ENCODE measurements at regions not wholly inside any gene's neighbourhood (a gene's known extent, or its start where the extent isn't known, plus 50 kb on each side); places are given as distances from the start of the nearest gene placed in this dataset.
"Not testable (repeated sequence)": the region's sequence is repeated elsewhere in the genome, so short reads cannot be mapped to it uniquely, and the experiment has no call there.

DNA sequence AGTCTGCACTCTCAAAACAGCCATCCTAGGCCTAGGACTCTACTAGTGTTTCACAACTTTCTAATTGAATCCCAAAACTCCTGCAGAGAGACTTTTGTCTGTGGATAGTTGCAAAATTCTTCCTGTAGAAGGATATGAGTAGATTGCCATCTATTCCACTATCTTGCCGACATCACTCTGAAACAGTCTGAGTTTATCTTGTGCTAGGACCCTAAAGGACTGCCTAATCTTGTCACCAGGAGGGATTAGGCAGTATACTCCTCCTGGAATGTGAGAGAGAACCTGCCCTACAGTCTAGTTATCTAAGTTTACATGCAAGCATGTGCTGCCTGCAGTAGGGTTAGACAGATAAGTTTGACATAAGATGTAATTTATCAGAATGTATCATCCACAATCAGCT lies 1646.6 kb upstream of the PCDH7 start:
- DNase-seq = no peak

GRCh38 chr4:29075366-29075765 lies 1644.8 kb upstream of the PCDH7 start:
- DNase-seq = no peak

DNA sequence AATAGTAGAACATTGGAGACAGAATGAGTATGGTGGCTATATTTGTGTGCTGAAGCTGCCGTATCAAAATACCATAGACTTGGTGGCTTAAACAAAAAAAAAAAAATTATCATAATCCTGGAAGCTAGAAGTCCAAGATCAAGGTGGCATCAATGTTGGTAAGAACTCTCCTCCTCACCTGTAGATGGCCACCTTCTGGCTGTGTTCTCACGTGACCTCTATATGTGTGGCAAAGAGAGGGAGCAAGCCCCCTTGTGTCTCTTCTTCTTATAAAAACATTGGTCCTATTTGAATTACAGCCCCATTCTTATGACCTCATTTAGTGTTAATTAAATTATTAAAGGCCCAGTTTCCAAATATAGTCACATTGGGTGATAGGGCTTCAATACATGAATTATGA lies 1640.9 kb upstream of the PCDH7 start:
- DNase-seq = no peak

DNA sequence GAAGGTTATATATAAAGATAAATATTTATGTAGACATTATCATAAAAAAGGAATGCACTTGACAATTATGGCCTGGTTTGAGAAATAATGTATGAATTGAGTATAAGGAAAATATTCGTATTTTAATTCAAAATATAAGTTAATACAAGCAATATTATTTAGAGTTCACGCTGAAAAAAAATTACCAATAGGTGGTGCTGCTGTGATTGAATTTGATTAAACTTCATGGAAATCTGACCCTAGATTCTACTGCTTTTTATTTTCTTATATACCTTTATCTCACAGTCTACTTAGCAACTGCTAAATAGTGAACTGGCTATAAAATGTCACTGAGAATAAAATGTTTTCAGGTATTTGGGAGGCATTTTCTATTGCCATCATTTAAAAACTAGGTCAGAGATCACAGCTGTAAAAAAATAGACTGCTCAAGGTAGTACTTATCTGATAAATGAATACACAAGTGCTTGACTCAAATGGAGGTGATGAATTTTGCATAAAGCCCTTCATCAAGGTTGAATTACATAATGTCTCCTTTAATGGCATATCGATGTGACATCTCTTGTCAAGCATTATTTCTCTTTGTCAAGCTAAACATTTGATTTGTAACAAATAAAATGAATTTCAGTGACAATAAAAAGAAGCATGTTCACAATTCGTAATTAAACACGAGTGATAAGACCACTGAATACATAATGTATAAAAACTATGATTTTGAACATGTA lies 1638.8 kb upstream of the PCDH7 start:
- no peak for DNase-seq

DNA sequence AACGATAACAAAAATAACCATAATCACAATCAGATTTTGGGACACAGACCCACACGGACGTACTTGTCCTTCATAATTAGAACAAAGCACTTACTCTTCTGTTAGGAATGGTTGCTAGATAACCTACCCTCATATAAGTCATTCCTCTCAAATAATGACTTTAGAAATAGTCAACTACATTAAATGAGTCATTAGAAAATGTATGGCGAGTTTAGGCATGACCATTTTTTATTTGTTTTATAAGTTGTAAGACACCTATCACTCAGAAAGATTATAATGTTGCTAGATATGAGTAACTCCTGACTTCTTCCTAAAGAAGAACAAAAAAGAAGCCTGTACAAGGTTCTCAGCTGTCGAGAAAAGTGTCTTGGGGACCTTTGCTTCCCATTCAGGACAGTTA lies 1637.5 kb upstream of the PCDH7 start:
- no peak for DNase-seq

- DNase-seq = no peak
Observed at GRCh38 chr4:29085748-29086147, 1634.4 kb upstream of the PCDH7 start.

DNA sequence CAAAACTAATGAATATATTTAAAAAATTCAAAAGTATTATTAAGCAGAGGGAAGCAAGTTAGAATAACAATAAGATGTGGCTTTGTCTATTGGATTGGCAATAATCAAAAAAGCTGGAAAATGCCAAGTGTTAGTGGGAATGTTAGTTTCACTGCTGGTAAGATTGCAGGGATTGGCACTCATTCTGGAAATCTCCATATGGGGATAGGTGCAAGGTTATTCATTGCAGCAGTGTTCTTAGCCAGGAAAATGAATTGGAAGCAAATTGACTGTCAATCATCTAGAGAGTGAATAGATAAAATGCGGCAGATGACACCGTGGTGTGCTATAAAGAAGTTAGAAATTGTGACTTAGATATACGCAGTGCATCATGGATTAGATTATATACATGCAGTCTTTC lies 1615.5 kb upstream of the PCDH7 start:
- DNase-seq = no peak

DNA sequence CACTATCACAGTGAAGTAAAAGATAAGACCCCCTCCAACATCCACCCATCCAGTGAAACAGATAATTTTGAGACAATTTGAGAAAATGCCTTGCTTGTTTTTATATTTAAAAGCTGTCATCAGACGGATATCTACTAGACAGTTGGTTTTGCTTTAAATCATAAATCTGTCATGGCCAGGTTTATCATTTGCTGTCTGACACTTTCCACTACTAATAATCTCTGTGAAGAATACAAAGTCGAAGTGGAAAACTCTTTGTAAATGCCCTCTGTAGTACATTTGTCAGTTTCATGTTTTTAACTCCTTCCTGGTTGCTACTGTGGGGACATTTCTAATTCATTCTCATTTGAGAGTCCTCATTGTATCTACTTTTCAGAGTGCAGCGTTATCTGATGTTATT lies 1606.2 kb upstream of the PCDH7 start:
- DNase-seq = no peak

DNA sequence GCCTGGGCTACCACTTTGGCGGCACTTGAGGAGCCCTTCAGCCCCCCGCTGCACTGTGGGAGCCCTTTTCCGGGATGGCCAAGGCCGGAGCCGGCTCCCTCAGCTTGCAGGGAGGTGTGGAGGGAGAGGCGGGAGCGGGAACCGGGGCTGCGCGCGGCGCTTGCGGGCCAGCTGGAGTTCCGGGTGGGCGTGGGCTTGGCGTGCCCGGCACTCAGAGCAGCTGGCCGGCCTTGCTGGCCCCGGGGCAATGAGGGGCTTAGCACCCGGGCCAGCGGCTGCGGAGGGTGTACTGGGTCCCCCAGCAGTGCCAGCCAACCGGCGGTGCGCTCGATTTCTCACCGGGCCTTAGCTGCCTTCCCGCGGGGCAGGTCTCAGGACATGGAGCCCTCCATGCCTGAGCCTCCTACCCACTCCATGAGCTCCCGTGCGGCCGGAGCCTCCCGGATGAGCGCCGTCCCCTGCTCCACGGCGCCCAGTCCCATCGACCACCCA lies 1602.9 kb upstream of the PCDH7 start:
- not testable (repeated sequence) for DNase-seq

DNA sequence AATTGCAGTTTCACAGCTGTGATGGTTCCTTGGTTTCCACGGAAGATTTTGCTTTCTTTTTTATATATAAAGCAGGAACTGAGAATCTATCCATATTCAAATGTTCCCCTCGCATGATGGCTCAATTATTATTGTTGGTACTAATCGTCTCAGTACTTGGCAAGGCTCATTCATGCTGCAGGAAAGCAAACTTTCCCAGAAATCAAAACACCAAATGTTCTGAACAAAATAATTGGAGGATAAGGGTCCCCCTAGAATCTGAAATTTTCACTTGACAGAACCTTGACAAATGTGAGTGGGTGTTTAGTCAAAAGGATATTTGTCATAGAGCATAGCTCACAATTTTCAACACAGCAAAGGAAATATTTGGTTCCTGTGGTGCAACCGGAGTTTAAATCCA lies 1598.6 kb upstream of the PCDH7 start:
- DNase-seq = no peak

DNA sequence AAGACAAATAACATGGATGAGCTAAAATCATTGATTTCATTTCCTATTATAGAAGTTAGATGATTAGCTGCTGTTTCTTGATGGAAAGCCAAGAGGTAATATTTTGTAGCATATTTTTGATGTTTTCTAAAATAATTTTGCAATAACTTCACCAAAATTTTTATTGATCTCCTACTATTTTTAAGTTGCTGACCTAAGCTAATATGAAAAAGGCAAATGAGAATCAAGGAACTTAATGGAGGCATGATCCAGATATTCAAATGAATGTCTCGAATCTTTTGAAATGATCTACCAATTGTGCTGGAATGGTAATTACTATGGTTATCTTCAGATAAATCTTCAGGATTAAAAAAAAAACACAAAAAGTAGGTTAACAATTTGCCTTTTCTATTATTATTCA lies 1591.4 kb upstream of the PCDH7 start:
- DNase-seq = no peak

- DNase-seq = no peak
Observed at GRCh38 chr4:29131304-29131703, 1588.9 kb upstream of the PCDH7 start.

- no peak for DNase-seq
Observed at GRCh38 chr4:29142708-29143107, 1577.5 kb upstream of the PCDH7 start.

DNA sequence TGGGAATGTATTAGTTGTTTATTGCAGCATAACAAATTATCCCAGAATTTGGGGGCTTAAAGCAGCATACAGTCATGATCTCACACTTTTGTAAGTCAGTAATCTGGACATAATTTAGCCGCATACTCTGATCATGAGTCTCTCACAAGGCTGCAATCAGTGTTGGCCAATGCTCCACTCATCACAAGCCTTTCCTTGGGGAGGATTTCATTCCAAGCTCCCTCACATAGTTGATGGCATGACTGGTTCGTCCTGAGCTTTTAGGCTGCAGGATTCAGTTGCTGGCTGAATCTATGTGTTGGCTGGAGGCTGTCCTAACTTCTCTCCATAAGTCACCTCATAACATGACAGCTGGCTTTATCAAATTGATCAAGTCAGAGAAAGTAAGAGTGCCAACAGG lies 1568.6 kb upstream of the PCDH7 start:
- DNase-seq = no peak

GRCh38 chr4:29153642-29154041 lies 1566.5 kb upstream of the PCDH7 start:
- no peak for DNase-seq

GRCh38 chr4:29175291-29175690 lies 1544.9 kb upstream of the PCDH7 start:
- no peak for DNase-seq

- no peak for DNase-seq
Observed at GRCh38 chr4:29199025-29199424, 1521.1 kb upstream of the PCDH7 start.

DNA sequence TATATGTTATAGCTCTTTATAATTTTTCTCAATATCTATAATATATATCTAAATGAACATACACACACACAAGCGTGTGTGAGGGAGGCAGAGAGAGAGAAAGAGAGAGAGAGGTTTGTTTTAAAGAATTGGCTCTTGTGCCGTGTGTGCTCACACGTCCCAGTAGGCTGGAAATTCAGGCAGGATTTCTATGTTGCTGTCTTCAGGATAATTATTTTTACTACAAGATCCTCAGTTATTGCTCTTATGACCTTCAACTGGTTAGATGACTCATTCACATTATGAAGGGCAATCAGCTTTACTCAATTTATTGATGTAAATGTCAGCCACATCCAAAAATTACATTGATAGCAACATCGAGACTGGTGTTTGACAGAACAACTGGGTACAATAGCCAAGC lies 1520.7 kb upstream of the PCDH7 start:
- no peak for DNase-seq

DNA sequence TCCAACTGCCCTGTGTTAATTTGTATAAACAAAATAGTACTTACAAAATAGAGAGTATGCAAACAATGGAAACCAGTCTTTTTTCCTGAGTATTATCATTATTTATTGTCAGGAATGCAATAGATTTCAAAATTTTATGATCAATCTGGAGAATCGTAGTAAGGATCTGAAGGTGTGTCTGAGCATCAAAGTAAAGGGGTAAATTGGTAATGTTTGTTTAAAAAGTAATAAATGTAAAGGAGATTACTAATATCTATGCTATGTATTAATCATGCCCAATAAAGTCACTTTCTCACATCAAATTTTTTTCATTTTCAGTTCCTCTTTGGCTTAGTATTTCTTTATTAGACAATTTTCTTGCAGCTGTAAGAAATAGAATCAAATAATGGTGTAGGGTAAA lies 1507.1 kb upstream of the PCDH7 start:
- DNase-seq = no peak

DNA sequence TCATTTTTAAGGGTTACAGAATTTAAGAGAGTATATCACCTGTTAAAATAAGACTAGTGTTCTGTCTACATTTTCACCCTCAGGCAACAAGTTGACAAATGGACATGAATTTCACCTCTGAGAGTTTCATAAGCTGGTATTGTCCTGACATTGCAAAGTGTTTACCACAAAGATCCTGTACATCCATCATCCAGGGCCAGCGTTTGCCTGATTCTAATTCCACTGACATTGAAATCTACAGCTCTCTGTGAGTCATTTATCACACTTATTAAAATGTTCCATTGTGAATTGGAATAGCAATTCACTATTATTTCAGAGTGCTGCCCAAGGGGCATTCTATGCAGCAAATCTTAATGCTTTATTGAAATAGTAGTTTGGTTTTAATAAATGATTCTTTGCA lies 1499.4 kb upstream of the PCDH7 start:
- no peak for DNase-seq

DNA sequence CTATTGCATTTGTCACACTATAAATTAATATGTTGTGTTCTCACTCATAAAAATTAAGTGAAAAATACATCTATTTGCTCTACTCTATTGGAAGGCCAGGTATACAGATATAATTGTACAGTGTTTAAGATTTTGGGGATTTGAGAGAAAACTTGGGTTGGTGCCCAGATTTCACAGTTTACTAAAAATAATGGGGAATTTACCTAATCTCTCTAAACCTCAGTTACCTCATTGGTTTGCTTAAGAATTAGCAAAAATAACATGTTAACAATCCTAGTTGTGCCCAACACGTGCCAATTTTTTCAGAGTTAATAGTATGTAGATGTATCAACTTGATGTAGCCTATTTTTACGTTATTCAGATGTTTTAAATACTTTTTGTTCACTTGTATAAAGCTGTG lies 1495.3 kb upstream of the PCDH7 start:
- DNase-seq = no peak

DNA sequence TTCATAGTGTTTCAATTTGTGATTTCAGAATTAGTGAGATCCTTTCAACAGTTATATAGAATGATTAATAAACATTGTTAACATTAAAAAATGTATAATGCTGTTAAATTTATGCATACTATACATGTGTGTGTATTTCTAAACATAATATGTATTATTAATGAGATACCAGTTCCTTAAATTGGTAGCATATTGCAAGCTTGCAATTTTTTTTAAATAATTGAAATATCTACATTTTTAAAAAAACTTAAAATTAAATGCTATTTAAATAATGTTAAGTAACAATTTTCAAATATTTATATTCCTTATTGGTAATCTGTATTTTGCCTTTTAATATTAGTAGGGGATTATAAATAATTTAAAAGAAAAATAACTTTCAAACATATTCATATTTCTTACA lies 1479.5 kb upstream of the PCDH7 start:
- no peak for DNase-seq

DNA sequence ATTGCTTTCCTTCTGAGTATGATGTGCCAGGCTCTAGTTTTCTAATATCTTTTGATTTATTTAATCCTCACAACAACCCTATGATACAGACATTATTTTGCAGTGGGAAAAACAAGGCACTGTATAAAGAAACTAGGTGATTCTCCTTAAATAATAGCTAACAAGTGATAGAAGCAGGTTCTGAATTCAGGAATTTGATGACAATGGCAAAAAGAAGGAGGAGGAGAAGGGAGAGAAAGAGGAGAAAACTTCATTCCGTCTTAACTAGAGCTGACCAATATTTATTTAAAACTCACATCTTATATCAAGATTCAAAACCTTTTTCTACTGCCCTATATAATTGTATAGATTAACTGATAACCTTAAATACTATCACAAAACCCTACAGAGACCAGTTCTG lies 1477.1 kb upstream of the PCDH7 start:
- no peak for DNase-seq

DNA sequence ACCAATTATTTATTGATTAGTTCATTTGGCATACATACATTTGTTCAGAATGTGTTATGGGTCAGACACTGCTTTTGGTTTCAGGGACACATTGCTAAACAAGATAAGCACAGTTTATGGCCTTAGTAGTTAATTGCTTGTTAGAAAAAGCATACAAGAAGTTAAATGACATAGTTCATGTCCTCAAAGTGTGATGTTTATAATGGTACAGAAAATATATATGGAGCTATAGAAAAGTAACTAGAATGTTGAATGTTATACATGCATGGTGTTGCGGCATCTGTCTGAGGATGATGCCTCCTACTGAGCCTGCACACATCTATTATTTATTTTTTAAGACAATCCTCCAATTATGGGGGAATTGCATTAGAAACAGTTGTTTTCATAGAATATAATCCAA lies 1476.3 kb upstream of the PCDH7 start:
- no peak for DNase-seq

GRCh38 chr4:29259556-29259955 lies 1460.6 kb upstream of the PCDH7 start:
- no peak for DNase-seq

Measured in stimulated activated CD4-positive, alpha-beta T cell treated with anti-CD3 and anti-CD28 coated beads, Interleukin-2, amount 100 ng/mL, for 24 hours (primary cell).